ENCODE measurements at regions not wholly inside any gene's neighbourhood (a gene's known extent, or its start where the extent isn't known, plus 50 kb on each side); places are given as distances from the start of the nearest gene placed in this dataset.

- no peak for DNase-seq (ENCODE audit: low read depth, low spot score)
Measured at GRCh38 chr20:48300529-48300928, 515.2 kb upstream of the SULF2 start.

GRCh38 chr20:48298851-48299484 lies 513.7 kb upstream of the SULF2 start:
- DNase-seq (ENCODE audit: low read depth, low spot score): peak; percentile 79

DNA sequence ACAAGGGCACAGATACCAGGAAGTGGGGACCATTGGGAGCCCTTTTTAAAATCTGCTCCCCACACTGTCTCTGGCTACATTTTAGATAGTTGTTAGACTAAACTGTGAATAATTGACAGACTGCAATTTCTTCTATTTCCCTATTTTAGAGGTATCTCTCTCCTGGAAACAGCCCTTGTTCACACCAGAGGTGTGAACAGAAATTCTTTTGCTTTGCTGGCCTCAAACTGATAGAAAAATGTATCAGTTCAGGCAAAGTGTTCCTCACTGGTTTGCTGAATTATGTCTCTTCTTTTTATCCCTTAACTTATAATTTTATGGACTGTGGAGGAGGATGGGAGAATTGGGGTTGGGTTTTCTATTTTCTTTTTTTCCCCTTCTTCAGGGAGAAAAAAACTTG lies 513.2 kb upstream of the SULF2 start:
- no peak for DNase-seq (ENCODE audit: low read depth, low spot score)

DNA sequence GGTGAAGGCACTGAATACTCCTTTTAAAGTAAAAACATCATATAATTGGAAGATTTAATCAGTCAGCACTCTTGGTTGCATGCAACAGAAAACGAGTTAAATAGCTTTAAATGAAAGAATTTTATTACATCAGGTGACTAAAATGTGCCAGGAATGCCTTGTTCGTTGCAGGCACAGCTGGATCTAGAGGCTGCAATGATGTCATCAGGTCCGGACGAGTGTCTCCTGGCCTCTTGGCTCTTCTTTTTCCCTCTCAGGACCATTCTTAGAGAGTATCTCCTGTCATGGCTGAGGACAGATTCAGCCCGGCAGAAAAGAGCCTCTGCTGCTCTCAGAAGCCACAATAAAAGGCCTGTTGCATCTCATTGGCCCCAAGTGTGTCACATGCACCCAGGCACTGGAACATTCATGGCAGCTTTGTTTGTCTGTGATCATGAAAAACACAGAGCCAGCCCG lies 510.7 kb upstream of the SULF2 start:
- DNase-seq (ENCODE audit: low read depth, low spot score): no peak

GRCh38 chr20:48295445-48295903 lies 510.2 kb upstream of the SULF2 start:
- DNase-seq (ENCODE audit: low read depth, low spot score): no peak

DNA sequence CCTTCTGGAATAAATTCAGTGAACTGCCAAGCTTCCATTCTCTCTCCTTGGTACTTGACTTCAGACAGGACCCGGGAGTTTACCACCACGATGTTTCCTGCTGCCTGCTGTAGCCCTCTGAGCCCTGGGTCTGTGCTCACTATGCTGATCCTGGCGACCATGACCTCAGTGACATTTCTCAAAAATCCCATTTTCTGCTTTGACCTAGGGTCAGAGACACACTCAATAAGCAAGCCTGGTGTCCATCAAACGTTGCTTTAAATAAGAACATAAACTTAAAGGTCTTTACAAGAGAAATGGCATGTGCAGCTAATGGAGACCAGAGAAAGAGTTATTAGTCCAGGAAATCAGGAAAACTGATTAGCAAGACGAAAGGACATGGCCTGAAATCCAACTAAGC lies 509.7 kb upstream of the SULF2 start:
- DNase-seq (ENCODE audit: low read depth, low spot score): no peak

DNA sequence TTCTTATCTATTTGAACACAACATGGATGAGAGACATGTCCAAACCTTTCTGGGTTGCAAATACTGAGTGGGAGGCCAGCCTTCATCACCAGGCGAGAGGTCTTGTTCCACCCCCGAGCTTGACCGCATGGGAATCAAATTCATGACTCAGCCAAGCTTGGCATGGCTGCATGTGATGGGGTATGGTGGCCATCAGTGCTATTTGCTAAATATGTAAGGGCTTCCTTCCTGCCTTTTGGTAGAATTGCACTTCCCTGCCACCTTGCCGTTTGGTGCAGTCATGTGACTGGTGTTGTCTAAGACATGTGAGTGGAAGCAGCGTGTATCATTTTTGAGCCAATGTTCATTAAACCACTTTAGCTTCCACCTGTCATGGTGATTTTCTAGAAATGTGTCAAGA lies 508.9 kb upstream of the SULF2 start:
- no peak for DNase-seq (ENCODE audit: low read depth, low spot score)

- DNase-seq (ENCODE audit: low read depth, low spot score): no peak
Measured at GRCh38 chr20:48293671-48294070, 508.4 kb upstream of the SULF2 start.

- DNase-seq (ENCODE audit: low read depth, low spot score): no peak
Measured at GRCh38 chr20:48292806-48293205, 507.5 kb upstream of the SULF2 start.

- DNase-seq (ENCODE audit: low read depth, low spot score): no peak
Measured at GRCh38 chr20:48291896-48292295, 506.6 kb upstream of the SULF2 start.

GRCh38 chr20:48288930-48289507 lies 503.7 kb upstream of the SULF2 start:
- DNase-seq (ENCODE audit: low read depth, low spot score): no peak

GRCh38 chr20:48287552-48288170 lies 502.4 kb upstream of the SULF2 start:
- peak; percentile 82 for DNase-seq (ENCODE audit: low read depth, low spot score)

DNA sequence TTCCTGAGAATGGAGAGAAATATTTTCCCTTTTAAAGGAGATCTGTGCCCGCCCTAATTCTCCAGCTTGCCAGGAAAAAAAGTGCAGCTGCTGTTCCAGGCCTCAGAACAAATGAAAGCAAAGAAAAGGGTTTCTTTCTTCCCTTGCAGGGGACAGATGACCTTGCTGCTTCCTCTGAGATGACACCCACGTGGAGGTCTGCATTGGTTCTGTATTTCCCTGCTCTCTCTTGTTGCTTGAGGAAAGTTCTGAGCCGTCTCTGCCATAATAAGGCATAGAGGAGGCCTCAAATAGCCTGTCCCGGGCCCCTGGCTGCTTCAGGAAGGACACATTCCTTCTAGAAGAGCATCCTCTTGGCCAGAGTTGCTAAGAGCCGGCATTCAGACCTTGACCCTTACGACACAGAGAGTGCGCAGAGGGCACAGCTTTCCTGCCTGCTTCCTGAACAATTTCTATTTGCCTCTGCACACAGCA lies 501.8 kb upstream of the SULF2 start:
- DNase-seq (ENCODE audit: low read depth, low spot score): no peak

DNA sequence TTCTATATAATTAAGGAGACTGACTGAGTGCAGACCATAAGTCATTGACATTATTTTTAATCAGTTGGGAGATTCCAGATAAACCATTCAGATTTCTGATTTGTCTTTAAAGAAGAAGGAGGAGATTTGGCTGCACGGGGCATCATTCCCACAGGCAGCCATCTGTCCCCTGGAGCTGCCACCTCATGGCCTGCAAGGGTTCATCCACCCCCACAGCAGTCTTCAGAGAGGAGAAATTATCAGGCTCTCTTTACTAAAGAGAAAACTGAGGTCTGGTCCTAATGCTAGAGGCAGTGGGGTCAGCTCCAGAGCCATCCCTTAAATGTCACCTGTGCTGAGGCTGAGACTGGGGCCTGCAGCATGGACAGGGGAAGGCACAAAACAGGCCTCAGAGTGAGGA lies 501.3 kb upstream of the SULF2 start:
- no peak for DNase-seq (ENCODE audit: low read depth, low spot score)

DNA sequence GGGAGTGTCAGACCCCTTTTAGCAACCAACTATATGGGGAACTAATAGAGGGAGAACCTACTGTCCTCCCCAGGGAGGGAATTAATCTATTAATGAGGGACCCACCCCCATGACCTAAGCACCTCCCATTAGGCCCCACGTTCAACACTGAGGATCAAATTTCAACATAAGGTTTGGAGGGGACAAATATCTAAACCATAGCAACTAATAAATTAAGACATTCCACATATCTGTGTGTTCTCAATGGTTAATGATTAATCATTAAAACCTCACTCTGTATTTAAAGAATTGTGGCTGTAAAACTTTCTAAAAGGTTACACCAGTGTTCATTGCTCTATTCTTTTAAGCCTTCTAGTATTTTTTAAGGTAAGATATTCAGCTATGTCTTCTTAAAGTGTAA lies 500.4 kb upstream of the SULF2 start:
- no peak for DNase-seq (ENCODE audit: low read depth, low spot score)

DNA sequence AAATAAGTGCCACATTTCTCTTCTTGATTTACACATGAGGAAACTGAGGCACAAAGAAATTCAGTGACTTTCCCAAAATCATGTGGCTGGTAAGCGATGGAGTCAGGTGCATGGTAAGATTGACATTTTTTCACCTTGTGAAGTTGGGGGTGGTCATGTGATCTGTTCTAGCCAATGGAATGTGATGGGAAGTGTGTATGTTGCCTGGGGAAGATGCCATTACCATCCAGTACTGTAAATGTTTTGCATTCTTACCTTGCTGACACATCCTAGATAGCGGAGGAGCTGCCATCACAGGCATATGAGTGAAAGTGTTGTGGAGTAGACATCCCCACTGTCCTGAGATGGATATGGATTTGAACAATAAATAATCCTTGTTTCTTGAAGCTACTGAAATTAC lies 499.6 kb upstream of the SULF2 start:
- no peak for DNase-seq (ENCODE audit: low read depth, low spot score)

DNA sequence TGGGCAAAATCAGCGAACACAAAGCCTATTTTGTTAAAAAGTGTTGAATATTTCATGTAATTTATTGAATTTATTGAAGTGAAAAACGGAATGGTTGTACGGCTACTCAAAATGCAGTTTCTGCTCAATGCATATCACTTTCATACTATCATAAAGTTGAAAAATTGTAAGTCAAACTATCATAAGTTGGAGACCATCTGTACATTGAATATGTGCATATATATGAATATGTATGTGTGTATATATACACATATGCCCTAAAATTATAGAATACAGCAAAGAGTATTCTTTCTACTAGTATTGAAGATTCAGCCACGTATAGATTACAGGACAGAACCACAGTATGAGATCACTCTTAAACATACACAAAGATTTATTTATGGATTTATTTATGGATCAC lies 499.0 kb upstream of the SULF2 start:
- DNase-seq (ENCODE audit: low read depth, low spot score): no peak

DNA sequence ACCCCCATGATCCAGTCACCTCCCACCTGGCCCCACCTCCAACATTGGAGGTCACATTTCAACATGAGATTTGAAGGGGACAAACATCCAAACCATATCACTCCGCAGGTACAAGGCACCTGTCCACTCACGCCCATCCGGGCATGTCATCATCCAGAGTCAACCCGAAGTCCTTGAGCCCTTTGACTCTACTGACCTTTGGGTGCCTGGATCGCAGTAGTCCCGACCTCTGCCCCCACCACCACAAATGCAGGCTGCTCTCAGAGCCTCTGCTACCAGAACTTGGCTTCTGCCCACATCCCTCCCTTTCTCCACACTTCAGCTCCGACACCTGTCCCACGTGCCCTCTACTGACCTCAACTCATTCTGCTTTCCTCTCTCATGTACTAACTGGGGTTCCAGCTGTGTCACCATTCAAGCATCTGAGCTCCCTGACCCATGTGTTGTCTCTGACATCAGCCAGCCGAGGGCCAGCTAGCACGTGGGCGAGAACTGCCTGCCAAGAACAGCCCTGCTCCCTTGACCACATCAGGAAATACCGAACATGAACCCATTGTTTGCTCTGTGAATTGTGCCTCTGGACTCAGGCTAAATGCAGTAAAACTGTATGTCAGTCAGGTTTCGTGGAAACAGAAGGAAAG lies 498.3 kb upstream of the SULF2 start:
- peak; percentile 90 for DNase-seq (ENCODE audit: low read depth, low spot score)

DNA sequence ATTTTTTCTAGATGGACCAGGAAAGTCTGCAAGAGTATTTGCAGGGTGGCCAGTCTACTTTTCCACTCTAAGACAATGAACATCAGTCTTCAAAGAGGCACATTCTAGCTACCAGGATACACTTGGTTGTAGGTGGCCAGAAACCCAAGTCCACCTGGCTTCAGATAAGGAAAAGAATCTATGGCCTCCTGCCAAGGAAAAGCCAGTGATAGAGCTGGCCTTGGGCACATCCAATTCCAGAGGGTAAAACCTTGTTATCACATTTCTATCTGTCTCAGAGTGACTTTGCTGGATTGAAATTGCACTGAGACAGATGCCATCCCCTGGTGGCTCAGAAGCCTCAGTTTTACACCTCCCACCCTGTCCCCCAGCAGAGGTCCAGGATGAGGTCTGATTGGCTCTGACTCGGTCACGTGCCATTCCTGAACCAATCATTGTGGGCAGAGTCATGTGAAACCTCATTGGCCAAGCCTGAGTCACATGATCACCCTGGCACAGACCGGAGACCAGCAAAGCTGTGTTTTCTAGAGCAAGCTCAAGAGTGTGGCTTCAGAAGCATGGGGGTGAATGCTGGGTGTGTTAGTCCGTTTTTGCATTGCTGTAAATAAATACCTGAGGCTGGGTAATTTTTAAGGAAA lies 497.4 kb upstream of the SULF2 start:
- no peak for DNase-seq (ENCODE audit: low read depth, low spot score)

- no peak for DNase-seq (ENCODE audit: low read depth, low spot score)
Measured at GRCh38 chr20:48281501-48281900, 496.2 kb upstream of the SULF2 start.

DNA sequence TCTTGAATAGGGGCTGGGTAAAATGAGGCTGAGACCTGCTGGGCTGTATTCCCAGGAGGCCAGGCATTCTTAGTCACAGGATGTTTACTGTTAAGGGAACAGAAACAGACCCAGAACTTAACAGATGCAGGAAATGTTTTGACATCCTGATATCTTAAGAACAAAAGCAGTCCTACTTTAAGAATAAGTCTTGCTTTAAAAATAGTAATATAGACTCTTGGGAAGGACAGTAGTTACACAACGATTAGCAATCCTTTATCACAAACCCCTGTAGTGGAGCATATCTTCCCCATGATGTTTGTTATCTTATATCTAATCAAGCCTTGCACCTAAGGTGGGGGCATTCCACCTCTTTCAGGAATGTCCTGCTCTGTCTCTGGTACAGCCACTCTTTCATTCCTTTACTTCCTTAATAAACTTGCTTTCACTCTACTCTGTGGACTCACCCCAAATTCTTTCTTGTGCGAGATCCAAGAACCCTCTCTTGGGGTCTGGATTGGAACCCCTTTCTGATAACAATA lies 493.7 kb upstream of the SULF2 start:
- no peak for DNase-seq (ENCODE audit: low read depth, low spot score)

GRCh38 chr20:48277266-48277665 lies 492.0 kb upstream of the SULF2 start:
- DNase-seq (ENCODE audit: low read depth, low spot score): no peak
